Osteoblast (primary cell): ENCODE measurements at regions not wholly inside any gene's neighbourhood (a gene's known extent, or its start where the extent isn't known, plus 50 kb on each side); places are given as distances from the start of the nearest gene placed in this dataset.
A peak's percentile ranks its signal among the peaks of the same experiment; 100 is the strongest.

Experiments used
- DNase-seq: peaks from one replicate; pipeline ENCODE4 v3.0.0; 2011; ENCODE audit warnings: low spot score, mixed read lengths; ENCODE audit not compliant: insufficient read length; ENCODE audit errors: missing footprints
- H2AFZ ChIP-seq: 2 replicates; pipeline ENCODE4 v1.6.0; 2011; ENCODE audit warnings: mild to moderate bottlenecking, low read length
- H3K27ac ChIP-seq: 2 replicates; pipeline ENCODE4 v1.5.1; 2011; ENCODE audit warnings: mild to moderate bottlenecking, low read depth, low read length, moderate library complexity
- H3K27me3 ChIP-seq: 2 replicates; pipeline ENCODE4 v1.6.0; 2012; ENCODE audit warnings: mild to moderate bottlenecking, control low read depth, inconsistent platforms, low read length, moderate library complexity; ENCODE audit not compliant: insufficient read depth
- H3K36me3 ChIP-seq: 2 replicates; pipeline ENCODE4 v1.5.1; 2011; ENCODE audit warnings: mild to moderate bottlenecking, low read length, control low read depth, moderate library complexity; ENCODE audit not compliant: insufficient read depth
- H3K4me1 ChIP-seq: 2 replicates; pipeline ENCODE4 v1.5.1; 2011; ENCODE audit warnings: mild to moderate bottlenecking, low read length, control low read depth, moderate library complexity; ENCODE audit not compliant: insufficient read depth
- H3K4me2 ChIP-seq: 2 replicates; pipeline ENCODE4 v1.6.0; 2011; ENCODE audit warnings: mild to moderate bottlenecking, low read length; ENCODE audit not compliant: insufficient read depth
- H3K4me3 ChIP-seq: fragments of 200-600 bp; sonication (generic); 3 replicates; pipeline ENCODE4 v1.5.1; 2012; ENCODE audit warnings: mild to moderate bottlenecking, low read length, inconsistent platforms; ENCODE audit not compliant: insufficient read depth
- H3K79me2 ChIP-seq: 2 replicates; pipeline ENCODE4 v1.6.0; 2012; ENCODE audit warnings: mild to moderate bottlenecking, low read length, control low read depth, inconsistent platforms; ENCODE audit not compliant: insufficient read depth
- H3K9me3 ChIP-seq: 2 replicates; pipeline ENCODE4 v1.5.1; 2011; ENCODE audit warnings: low read depth, low read length, control low read depth
- H4K20me1 ChIP-seq: 2 replicates; pipeline ENCODE4 v1.6.0; 2012; ENCODE audit warnings: mild to moderate bottlenecking, low read length, control low read depth; ENCODE audit not compliant: insufficient read depth
- CTCF ChIP-seq: IDR thresholded peaks from 2 replicates; pipeline ENCODE4 v1.5.1; 2011; ENCODE audit warnings: mild to moderate bottlenecking, low read depth, low read length, moderate library complexity; ENCODE audit errors: extremely low read depth

DNA sequence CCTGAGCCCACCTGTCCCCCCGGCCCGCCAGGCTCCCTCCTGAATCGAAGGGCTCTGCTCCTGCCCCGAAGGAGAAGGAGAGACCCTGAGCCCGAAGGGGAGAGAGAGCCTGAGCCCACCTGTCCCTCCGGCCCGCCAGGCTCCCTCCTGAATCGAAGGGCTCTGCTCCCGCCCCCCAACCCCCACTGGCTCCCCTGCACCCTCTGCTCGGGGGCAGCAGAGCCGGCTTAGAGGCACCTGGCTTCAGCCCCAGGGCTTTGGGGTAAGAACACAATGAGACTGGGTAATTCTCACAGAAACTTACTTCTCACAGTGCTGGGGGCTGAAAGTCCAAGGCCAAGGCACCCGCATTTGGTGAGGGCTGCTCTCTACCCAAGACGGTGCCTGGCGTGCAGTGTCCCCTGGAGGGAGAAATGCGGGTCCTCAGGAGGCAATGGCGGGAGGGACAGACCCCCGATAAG lies 53.1 kb upstream of the FBRSL1 start:
- Histone ChIP-seq H3K4me1 (no peaks in the 10 kb centered on the region), H3K36me3 (no peaks in the 10 kb centered on the region), H2AFZ (no peak overlapping the region), H3K9me3 (no peaks in the 10 kb centered on the region), H3K4me2 (no peak overlapping the region), H4K20me1 (no peaks in the 10 kb centered on the region), H3K27ac (no peak overlapping the region), H3K79me2 (no peaks in the 10 kb centered on the region), H3K4me3 (no peak overlapping the region), H3K27me3 (peaks cover 30% of the 10 kb centered on the region)
- TF ChIP-seq CTCF: no peak
- no peak for DNase-seq

DNA sequence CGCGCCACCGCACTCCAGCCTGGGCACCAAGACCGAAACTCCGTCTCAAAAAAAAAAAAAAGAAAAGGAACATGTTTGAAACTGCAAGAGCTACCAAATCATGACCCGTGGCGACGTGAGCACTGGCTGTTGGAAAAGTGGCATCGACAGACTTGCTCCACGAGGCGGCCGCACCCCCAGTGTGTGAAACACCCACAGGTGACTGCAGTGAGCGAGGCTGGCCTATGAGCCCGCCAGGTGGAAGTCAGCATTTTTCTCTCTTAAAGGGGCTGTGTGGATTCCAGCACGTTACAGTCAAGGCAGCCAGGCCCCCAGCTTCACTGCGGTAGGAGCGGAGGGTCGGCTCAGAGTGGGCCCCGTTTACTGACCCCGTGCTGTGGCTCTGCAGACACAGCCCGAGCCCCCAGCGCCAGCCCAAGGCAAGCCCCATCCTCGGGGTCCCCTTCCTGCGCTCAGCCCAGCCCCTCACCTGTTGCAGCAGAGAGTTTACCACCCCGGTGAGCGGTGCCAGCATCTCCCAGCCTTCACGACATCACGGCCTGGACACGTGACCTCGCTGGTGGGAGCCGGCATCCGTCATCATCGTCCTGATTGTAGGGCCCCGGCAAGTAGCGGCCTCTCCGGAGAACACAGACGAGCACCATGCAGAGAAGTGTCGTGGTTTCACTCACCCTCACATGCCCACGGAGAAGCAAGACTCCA lies 54.3 kb upstream of the FBRSL1 start:
- H4K20me1 ChIP-seq: no peaks in the 10 kb centered on the region
- no peak overlapping the region for H3K4me3 ChIP-seq
- H3K9me3 ChIP-seq: no peaks in the 10 kb centered on the region
- H2AFZ ChIP-seq: no peak overlapping the region
- peaks cover 36% of the 10 kb centered on the region for H3K27me3 ChIP-seq
- H3K4me2 ChIP-seq: no peak overlapping the region
- H3K4me1 ChIP-seq: no peaks in the 10 kb centered on the region
- no peak for TF ChIP-seq CTCF
- no peaks in the 10 kb centered on the region for H3K36me3 ChIP-seq
- H3K79me2 ChIP-seq: no peaks in the 10 kb centered on the region
- no peak overlapping the region for H3K27ac ChIP-seq
- no peak for DNase-seq

- Histone ChIP-seq H3K4me3 (no peak overlapping the region), H3K36me3 (no peaks in the 10 kb centered on the region), H3K27me3 (peaks cover 50% of the 10 kb centered on the region), H3K27ac (no peak overlapping the region), H4K20me1 (no peaks in the 10 kb centered on the region), H2AFZ (no peak overlapping the region), H3K4me1 (no peaks in the 10 kb centered on the region), H3K9me3 (no peaks in the 10 kb centered on the region), H3K79me2 (no peaks in the 10 kb centered on the region), H3K4me2 (no peak overlapping the region)
- TF ChIP-seq CTCF: no peak
- peak; percentile 86 for DNase-seq
Observed at GRCh38 chr12:132433641-132434395, 56.1 kb upstream of the FBRSL1 start.

GRCh38 chr12:132432721-132433577 lies 57.0 kb upstream of the FBRSL1 start:
- DNase-seq: peak; percentile 90
- H3K4me2 ChIP-seq: no peak overlapping the region
- no peak overlapping the region for H3K27ac ChIP-seq
- H3K27me3 ChIP-seq: peaks cover 58% of the 10 kb centered on the region
- H3K36me3 ChIP-seq: no peaks in the 10 kb centered on the region
- H4K20me1 ChIP-seq: no peaks in the 10 kb centered on the region
- H3K9me3 ChIP-seq: no peaks in the 10 kb centered on the region
- no peaks in the 10 kb centered on the region for H3K4me1 ChIP-seq
- H2AFZ ChIP-seq: no peak overlapping the region
- H3K4me3 ChIP-seq: no peak overlapping the region
- TF ChIP-seq CTCF: no peak
- H3K79me2 ChIP-seq: no peaks in the 10 kb centered on the region
